SK-N-SH (cell line): ENCODE measurements at regions not wholly inside any gene's neighbourhood (a gene's known extent, or its start where the extent isn't known, plus 50 kb on each side); places are given as distances from the start of the nearest gene placed in this dataset.

Source experiments
- CTCF ChIA-PET: fragments of 300-600, 350-600 bp; formaldehyde crosslinking; extraction: SDS; loops from one replicate; lab custom pipeline; 2021; lab: Yijun Ruan, JAX
- POLR2A ChIA-PET: fragments of 350-600 bp; sonication (Branson Sonifier 250); formaldehyde crosslinking; extraction: SDS; loops from one replicate; lab custom pipeline; 2020; ENCODE audit warnings: antibody characterized with exemption, inconsistent platforms; lab: Yijun Ruan, JAX
- DNase-seq: peaks from one replicate; pipeline ENCODE4 v3.0.0; 2012
- H2AFZ ChIP-seq: fragments of 200-600 bp; sonication (generic); 2 replicates; pipeline ENCODE4 v1.8.1; 2016; ENCODE audit warnings: antibody characterized with exemption, mild to moderate bottlenecking, low read depth
- H3F3A ChIP-seq: fragments of 200-600 bp; sonication (generic); replicated peaks from 2 replicates; pipeline ENCODE3; 2016; ENCODE audit warnings: antibody characterized with exemption, mild to moderate bottlenecking; ENCODE audit not compliant: insufficient read depth
- H3K27ac ChIP-seq, 2 experiments: fragments of 200-500 bp in 1 of 2; fragments of 200-600 bp in 1 of 2; sonication (Bioruptor generic) in 1 of 2; sonication (generic), shearing (Covaris generic) in 1 of 2; 2 replicates each; pipeline versions ENCODE4 v1.5.1 to v1.6.1; 2014 to 2016; ENCODE audit warnings: low read depth in 2 of 2, inconsistent platforms in 1 of 2, low read length in 1 of 2, mild to moderate bottlenecking in 1 of 2, mixed read lengths in 1 of 2
- H3K27me3 ChIP-seq: fragments of 200-600 bp; sonication (generic), shearing (Covaris generic); 2 replicates; pipeline ENCODE4 v1.6.1; 2016; ENCODE audit warnings: mixed run types; ENCODE audit not compliant: insufficient read depth
- H3K36me3 ChIP-seq, 2 experiments: fragments of 200-500 bp in 1 of 2; fragments of 200-600 bp in 1 of 2; sonication (Bioruptor generic) in 1 of 2; sonication (generic) in 1 of 2; replicated peaks in 1 of 2; 2 replicates each; pipeline versions ENCODE3 to v1.5.1; 2014 to 2016; ENCODE audit warnings: low read length in 1 of 2, mild to moderate bottlenecking in 1 of 2; ENCODE audit not compliant: insufficient read depth in 2 of 2, control insufficient read depth in 1 of 2
- H3K4me1 ChIP-seq, 2 experiments: fragments of 200-500 bp in 1 of 2; fragments of 200-600 bp in 1 of 2; sonication (Bioruptor generic) in 1 of 2; sonication (generic), shearing (Covaris generic) in 1 of 2; 2 replicates each; pipeline versions ENCODE4 v1.5.1 to v1.6.1; 2014 to 2016; ENCODE audit warnings: low read depth in 1 of 2, low read length in 1 of 2, mixed run types in 1 of 2; ENCODE audit not compliant: insufficient read depth in 2 of 2, control insufficient read depth in 1 of 2
- H3K4me2 ChIP-seq: fragments of 200-600 bp; sonication (generic), shearing (Covaris generic); 2 replicates; pipeline ENCODE4 v1.6.1; 2017; ENCODE audit warnings: mixed run types
- H3K4me3 ChIP-seq, 2 experiments: fragments of 200-500 bp in 1 of 2; fragments of 200-600 bp in 1 of 2; sonication (Bioruptor generic) in 1 of 2; sonication (generic), shearing (Covaris generic) in 1 of 2; 2 replicates each; pipeline versions ENCODE4 v1.5.1 to v1.8.1; 2014 to 2016; ENCODE audit warnings: low read depth in 2 of 2, inconsistent platforms in 1 of 2, low read length in 1 of 2, mild to moderate bottlenecking in 1 of 2, mixed read lengths in 1 of 2, moderate library complexity in 1 of 2
- H3K79me2 ChIP-seq: fragments of 200-600 bp; sonication (generic); 2 replicates; pipeline ENCODE4 v1.8.1; 2017; ENCODE audit warnings: mild to moderate bottlenecking; ENCODE audit not compliant: insufficient read depth
- H3K9ac ChIP-seq: fragments of 200-600 bp; sonication (generic); 2 replicates; pipeline ENCODE4 v1.6.1; 2017; ENCODE audit warnings: mixed run types
- H3K9me2 ChIP-seq: fragments of 200-600 bp; sonication (generic); 2 replicates; pipeline ENCODE4 v1.6.1; 2017; ENCODE audit warnings: mixed run types
- H3K9me3 ChIP-seq: fragments of 200-600 bp; sonication (generic); 2 replicates; pipeline ENCODE4 v1.6.1; 2017; ENCODE audit warnings: mixed run types, mild to moderate bottlenecking, moderate library complexity
- H4K20me1 ChIP-seq: fragments of 200-600 bp; sonication (generic); 2 replicates; pipeline ENCODE4 v1.6.1; 2017; ENCODE audit warnings: mild to moderate bottlenecking, mixed run types; ENCODE audit not compliant: insufficient read depth
- ELF1 ChIP-seq: IDR thresholded peaks from 2 replicates; pipeline ENCODE4 v1.4.0; 2012
- FOSL2 ChIP-seq: IDR thresholded peaks from 2 replicates; pipeline ENCODE4 v1.4.0; 2012; ENCODE audit warnings: low read depth, mild to moderate bottlenecking, moderate library complexity, borderline replicate concordance
- FOXJ3 ChIP-seq: sonication (generic); formaldehyde crosslinking; IDR thresholded peaks from 2 replicates; pipeline ENCODE4 v1.5.1; 2020; ENCODE audit warnings: mild to moderate bottlenecking, missing genetic modification reagents
- FOXM1 ChIP-seq: IDR thresholded peaks from 2 replicates; pipeline ENCODE4 v1.4.0; 2012; ENCODE audit warnings: low read depth, mild to moderate bottlenecking
- GABPA ChIP-seq: IDR thresholded peaks from 2 replicates; pipeline ENCODE4 v1.4.0; 2012; ENCODE audit warnings: low read depth, mild to moderate bottlenecking
- JUND ChIP-seq: IDR thresholded peaks from 2 replicates; pipeline ENCODE4 v1.4.0; 2012
- MEF2A ChIP-seq: IDR thresholded peaks from 2 replicates; pipeline ENCODE4 v1.4.0; 2012; ENCODE audit warnings: low read depth, borderline replicate concordance
- MXI1 ChIP-seq: IDR thresholded peaks from 2 replicates; pipeline ENCODE4 v1.6.1; 2012; ENCODE audit warnings: mild to moderate bottlenecking, low read depth, low read length, improper control_type of control experiment
- NFIC ChIP-seq: IDR thresholded peaks from 2 replicates; pipeline ENCODE4 v1.4.0; 2012; ENCODE audit warnings: borderline replicate concordance
- RCOR1 ChIP-seq: fragments of 150-350 bp; IDR thresholded peaks from 2 replicates; pipeline ENCODE4 v1.6.1; 2017; ENCODE audit warnings: antibody characterized with exemption, low read length
- RXRA ChIP-seq: IDR thresholded peaks from 2 replicates; pipeline ENCODE4 v1.4.0; 2012; ENCODE audit warnings: low read depth, mild to moderate bottlenecking, borderline replicate concordance
- SIN3A ChIP-seq: IDR thresholded peaks from 2 replicates; pipeline ENCODE4 v1.6.1; 2012; ENCODE audit warnings: low read depth, mild to moderate bottlenecking, low read length, moderate library complexity, borderline replicate concordance
- SMC3 ChIP-seq: IDR thresholded peaks from 2 replicates; pipeline ENCODE4 v1.6.1; 2012; ENCODE audit warnings: low read depth, low read length, improper control_type of control experiment
- TAF1 ChIP-seq: IDR thresholded peaks from 2 replicates; pipeline ENCODE4 v1.6.1; 2012; ENCODE audit warnings: low read depth, mild to moderate bottlenecking, low read length, moderate library complexity, borderline replicate concordance
- TCF12 ChIP-seq: IDR thresholded peaks from 2 replicates; pipeline ENCODE4 v1.4.0; 2012
- TEAD4 ChIP-seq: IDR thresholded peaks from 2 replicates; pipeline ENCODE4 v1.4.0; 2012; ENCODE audit warnings: mild to moderate bottlenecking, borderline replicate concordance; ENCODE audit not compliant: insufficient read depth
- YY1 ChIP-seq: IDR thresholded peaks from 2 replicates; pipeline ENCODE4 v1.4.0; 2012; ENCODE audit warnings: low read depth, mild to moderate bottlenecking
- WGBS: methylation state at CpG from one replicate; pipeline ENCODE4 v1.1.6; 2017; ENCODE audit warnings: low lambda C conversion rate; 5-methylcytosine and 5-hydroxymethylcytosine counted together
- TF ChIP-seq, protein P1 (sequence below): IDR thresholded peaks from 2 replicates; pipeline ENCODE4 v1.6.1; 2012; ENCODE audit warnings: mild to moderate bottlenecking, low read depth, low read length, moderate library complexity
- TF ChIP-seq, protein P2 (sequence below): IDR thresholded peaks from 2 replicates; pipeline ENCODE4 v1.4.0; 2012; ENCODE audit warnings: low read depth, borderline replicate concordance
- TF ChIP-seq, protein P3 (sequence below): fragments of 150-350 bp; IDR thresholded peaks from 2 replicates; pipeline ENCODE4 v1.6.1; 2016; ENCODE audit warnings: mild to moderate bottlenecking, low read depth, low read length
- TF ChIP-seq, protein P4 (sequence below): IDR thresholded peaks from 2 replicates; pipeline ENCODE4; 2012
- TF ChIP-seq, protein P5 (sequence below): IDR thresholded peaks from 2 replicates; pipeline ENCODE4 v1.4.0; 2012; ENCODE audit warnings: low read depth

DNA sequence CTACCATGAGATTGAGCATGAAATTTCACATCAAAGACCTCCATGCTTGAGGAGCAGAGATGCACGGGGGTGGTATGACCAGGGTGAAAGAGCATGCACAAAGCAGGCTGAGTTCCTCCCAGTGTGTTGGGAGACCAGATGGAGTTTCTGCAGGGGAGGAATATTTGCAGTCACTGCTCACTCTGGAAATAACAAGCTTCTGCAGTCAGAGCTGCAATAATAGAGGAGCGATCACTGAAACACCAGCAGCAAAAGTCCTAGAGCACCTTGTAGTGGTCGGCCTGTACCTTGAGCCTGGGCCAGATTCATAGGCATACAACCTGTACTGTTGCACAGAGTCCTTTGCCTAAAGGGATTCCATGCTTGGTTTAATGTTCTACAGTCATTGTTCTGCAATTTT lies 184.5 kb upstream of the SP8 start:
- Histone ChIP-seq H3K9me2 (no peaks in the 10 kb centered on the region), H3K9ac (no peak overlapping the region), H4K20me1 (no peaks in the 10 kb centered on the region), H3F3A (no peaks in the 10 kb centered on the region), H3K4me1 (no peaks in the 10 kb centered on the region), H3K79me2 (no peaks in the 10 kb centered on the region), H3K27me3 (0 out of 2 replicates have a peak, but pooled peaks cover 8% of the 10 kb centered on the region), H3K27ac (no peak overlapping the region)
- CTCF ChIA-PET, result no interaction called here
- no peak for DNase-seq
- 0% methylated on average over 3 of the region's 3 CpGs for WGBS
- TF ChIP-seq MXI1, result no peak
- TF ChIP-seq RXRA, result no peak
- TF ChIP-seq, protein P1, sequence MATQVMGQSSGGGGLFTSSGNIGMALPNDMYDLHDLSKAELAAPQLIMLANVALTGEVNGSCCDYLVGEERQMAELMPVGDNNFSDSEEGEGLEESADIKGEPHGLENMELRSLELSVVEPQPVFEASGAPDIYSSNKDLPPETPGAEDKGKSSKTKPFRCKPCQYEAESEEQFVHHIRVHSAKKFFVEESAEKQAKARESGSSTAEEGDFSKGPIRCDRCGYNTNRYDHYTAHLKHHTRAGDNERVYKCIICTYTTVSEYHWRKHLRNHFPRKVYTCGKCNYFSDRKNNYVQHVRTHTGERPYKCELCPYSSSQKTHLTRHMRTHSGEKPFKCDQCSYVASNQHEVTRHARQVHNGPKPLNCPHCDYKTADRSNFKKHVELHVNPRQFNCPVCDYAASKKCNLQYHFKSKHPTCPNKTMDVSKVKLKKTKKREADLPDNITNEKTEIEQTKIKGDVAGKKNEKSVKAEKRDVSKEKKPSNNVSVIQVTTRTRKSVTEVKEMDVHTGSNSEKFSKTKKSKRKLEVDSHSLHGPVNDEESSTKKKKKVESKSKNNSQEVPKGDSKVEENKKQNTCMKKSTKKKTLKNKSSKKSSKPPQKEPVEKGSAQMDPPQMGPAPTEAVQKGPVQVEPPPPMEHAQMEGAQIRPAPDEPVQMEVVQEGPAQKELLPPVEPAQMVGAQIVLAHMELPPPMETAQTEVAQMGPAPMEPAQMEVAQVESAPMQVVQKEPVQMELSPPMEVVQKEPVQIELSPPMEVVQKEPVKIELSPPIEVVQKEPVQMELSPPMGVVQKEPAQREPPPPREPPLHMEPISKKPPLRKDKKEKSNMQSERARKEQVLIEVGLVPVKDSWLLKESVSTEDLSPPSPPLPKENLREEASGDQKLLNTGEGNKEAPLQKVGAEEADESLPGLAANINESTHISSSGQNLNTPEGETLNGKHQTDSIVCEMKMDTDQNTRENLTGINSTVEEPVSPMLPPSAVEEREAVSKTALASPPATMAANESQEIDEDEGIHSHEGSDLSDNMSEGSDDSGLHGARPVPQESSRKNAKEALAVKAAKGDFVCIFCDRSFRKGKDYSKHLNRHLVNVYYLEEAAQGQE, result no peak
- no peak for TF ChIP-seq FOXJ3 (CRISPR knock-in tag)
- TF ChIP-seq RCOR1, result no peak
- TF ChIP-seq, protein P2, sequence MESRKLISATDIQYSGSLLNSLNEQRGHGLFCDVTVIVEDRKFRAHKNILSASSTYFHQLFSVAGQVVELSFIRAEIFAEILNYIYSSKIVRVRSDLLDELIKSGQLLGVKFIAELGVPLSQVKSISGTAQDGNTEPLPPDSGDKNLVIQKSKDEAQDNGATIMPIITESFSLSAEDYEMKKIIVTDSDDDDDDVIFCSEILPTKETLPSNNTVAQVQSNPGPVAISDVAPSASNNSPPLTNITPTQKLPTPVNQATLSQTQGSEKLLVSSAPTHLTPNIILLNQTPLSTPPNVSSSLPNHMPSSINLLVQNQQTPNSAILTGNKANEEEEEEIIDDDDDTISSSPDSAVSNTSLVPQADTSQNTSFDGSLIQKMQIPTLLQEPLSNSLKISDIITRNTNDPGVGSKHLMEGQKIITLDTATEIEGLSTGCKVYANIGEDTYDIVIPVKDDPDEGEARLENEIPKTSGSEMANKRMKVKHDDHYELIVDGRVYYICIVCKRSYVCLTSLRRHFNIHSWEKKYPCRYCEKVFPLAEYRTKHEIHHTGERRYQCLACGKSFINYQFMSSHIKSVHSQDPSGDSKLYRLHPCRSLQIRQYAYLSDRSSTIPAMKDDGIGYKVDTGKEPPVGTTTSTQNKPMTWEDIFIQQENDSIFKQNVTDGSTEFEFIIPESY, result no peak
- TF ChIP-seq NFIC, result no peak
- TF ChIP-seq, all 33 proteins: peak for 0
- H3K9me3 ChIP-seq, result no peaks in the 10 kb centered on the region
- POLR2A ChIA-PET, result no interaction called here
- no peak overlapping the region for H3K4me2 ChIP-seq
- no peak overlapping the region; the same call in 1 of the 2 replicates for H2AFZ ChIP-seq
- H3K36me3 ChIP-seq, result no peaks in the 10 kb centered on the region
- no peak overlapping the region for H3K4me3 ChIP-seq

DNA sequence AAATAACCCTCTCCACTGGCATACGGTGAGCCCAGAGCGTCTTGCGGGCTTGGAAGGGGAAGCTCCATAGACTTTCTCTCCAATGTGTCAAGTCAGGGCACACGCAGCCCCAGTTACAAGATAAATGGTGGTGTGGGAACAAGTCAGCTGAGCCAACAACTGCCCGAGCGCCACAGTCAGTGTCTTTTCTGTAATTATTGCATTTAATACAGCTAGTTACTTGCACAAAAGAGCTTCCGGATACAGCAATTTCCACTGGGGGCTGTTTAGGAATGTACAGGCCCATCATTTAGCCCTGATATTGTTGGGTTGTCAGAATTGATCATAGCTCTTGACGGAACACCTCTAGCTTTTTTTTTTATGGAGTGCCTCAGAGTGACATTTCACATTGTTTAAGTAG lies 193.5 kb upstream of the SP8 start:
- Histone ChIP-seq H3K79me2 (no peaks in the 10 kb centered on the region), H3K4me1 (no peaks in the 10 kb centered on the region), H2AFZ (no peak overlapping the region), H4K20me1 (no peaks in the 10 kb centered on the region), H3K27me3 (peaks cover 17% of the 10 kb centered on the region; the same call in 1 of the 2 replicates), H3K9me2 (no peaks in the 10 kb centered on the region), H3K9ac (no peak overlapping the region), H3K4me2 (no peak overlapping the region), H3F3A (no peaks in the 10 kb centered on the region), H3K36me3 (no peaks in the 10 kb centered on the region)
- CTCF ChIA-PET, result interaction anchor here (1.1 kb wide), 1 partner anchor 34 kb away, joined by 3 read pairs; no protein-coding TSS in a partner anchor
- DNase-seq, result no peak
- 34% methylated on average over 8 of the region's 8 CpGs for WGBS
- TF ChIP-seq GABPA, result no peak
- no peak for TF ChIP-seq MXI1
- no peak for TF ChIP-seq NFIC
- TF ChIP-seq MEF2A, result no peak
- no peak for TF ChIP-seq SMC3
- no peak for TF ChIP-seq FOXM1
- TF ChIP-seq TCF12, result no peak
- no peak for TF ChIP-seq ELF1
- TF ChIP-seq, protein P3, sequence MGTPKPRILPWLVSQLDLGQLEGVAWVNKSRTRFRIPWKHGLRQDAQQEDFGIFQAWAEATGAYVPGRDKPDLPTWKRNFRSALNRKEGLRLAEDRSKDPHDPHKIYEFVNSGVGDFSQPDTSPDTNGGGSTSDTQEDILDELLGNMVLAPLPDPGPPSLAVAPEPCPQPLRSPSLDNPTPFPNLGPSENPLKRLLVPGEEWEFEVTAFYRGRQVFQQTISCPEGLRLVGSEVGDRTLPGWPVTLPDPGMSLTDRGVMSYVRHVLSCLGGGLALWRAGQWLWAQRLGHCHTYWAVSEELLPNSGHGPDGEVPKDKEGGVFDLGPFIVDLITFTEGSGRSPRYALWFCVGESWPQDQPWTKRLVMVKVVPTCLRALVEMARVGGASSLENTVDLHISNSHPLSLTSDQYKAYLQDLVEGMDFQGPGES, result no peak
- TF ChIP-seq FOSL2, result no peak
- no peak for TF ChIP-seq TEAD4
- TF ChIP-seq TAF1, result no peak
- TF ChIP-seq JUND, result no peak
- TF ChIP-seq, protein P4, sequence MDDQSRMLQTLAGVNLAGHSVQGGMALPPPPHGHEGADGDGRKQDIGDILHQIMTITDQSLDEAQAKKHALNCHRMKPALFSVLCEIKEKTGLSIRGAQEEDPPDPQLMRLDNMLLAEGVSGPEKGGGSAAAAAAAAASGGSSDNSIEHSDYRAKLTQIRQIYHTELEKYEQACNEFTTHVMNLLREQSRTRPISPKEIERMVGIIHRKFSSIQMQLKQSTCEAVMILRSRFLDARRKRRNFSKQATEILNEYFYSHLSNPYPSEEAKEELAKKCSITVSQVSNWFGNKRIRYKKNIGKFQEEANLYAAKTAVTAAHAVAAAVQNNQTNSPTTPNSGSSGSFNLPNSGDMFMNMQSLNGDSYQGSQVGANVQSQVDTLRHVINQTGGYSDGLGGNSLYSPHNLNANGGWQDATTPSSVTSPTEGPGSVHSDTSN, result no peak
- no peak for TF ChIP-seq YY1
- TF ChIP-seq, protein P5, sequence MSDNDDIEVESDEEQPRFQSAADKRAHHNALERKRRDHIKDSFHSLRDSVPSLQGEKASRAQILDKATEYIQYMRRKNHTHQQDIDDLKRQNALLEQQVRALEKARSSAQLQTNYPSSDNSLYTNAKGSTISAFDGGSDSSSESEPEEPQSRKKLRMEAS, result no peak
- no peak for TF ChIP-seq SIN3A
- TF ChIP-seq, all 33 proteins: peak for 0
- Histone ChIP-seq H3K4me3 (no peak overlapping the region), H3K27ac (no peak overlapping the region), H3K9me3 (no peaks in the 10 kb centered on the region)
- POLR2A ChIA-PET, result no interaction called here
